Loucy (cell line): ENCODE measurements at regions not wholly inside any gene's neighbourhood (a gene's known extent, or its start where the extent isn't known, plus 50 kb on each side); places are given as distances from the start of the nearest gene placed in this dataset.

Experiments used
- H2AFZ ChIP-seq: fragments of 200-600 bp; sonication (generic); 2 replicates; pipeline ENCODE4 v1.6.0; 2016; ENCODE audit warnings: antibody characterized with exemption, mild to moderate bottlenecking, low read length, moderate library complexity
- H3F3A ChIP-seq: fragments of 200-600 bp; 2 replicates; pipeline ENCODE4 v1.6.0; 2016; ENCODE audit warnings: antibody characterized with exemption, low read depth, mild to moderate bottlenecking
- H3K27me3 ChIP-seq: fragments of 200-600 bp; sonication (generic); 2 replicates; pipeline ENCODE4 v1.6.1; 2014; ENCODE audit warnings: low read length, mild to moderate bottlenecking; ENCODE audit not compliant: insufficient read depth, poor library complexity, severe bottlenecking
- H3K36me3 ChIP-seq: fragments of 200-600 bp; sonication (generic); 2 replicates; pipeline ENCODE4 v1.6.1; 2016; ENCODE audit warnings: low read length; ENCODE audit not compliant: insufficient read depth
- H3K4me1 ChIP-seq: fragments of 200-600 bp; sonication (generic); 2 replicates; pipeline ENCODE4 v1.5.1; 2014; ENCODE audit warnings: low read length, mild to moderate bottlenecking; ENCODE audit not compliant: insufficient read depth, poor library complexity, severe bottlenecking
- H3K4me2 ChIP-seq: fragments of 200-600 bp; sonication (generic); 2 replicates; pipeline ENCODE4 v1.6.0; 2014; ENCODE audit warnings: antibody characterized with exemption, low read length, low read depth, mild to moderate bottlenecking; ENCODE audit not compliant: poor library complexity, severe bottlenecking
- H3K4me3 ChIP-seq: fragments of 200-600 bp; sonication (generic); 2 replicates; pipeline ENCODE4 v1.5.1; 2014; ENCODE audit warnings: low read length, mild to moderate bottlenecking, mixed read lengths; ENCODE audit not compliant: poor library complexity, severe bottlenecking
- H3K79me2 ChIP-seq: fragments of 200-600 bp; sonication (generic); 2 replicates; pipeline ENCODE4 v1.6.1; 2014; ENCODE audit warnings: low read length; ENCODE audit not compliant: insufficient read depth
- H3K9ac ChIP-seq: fragments of 200-600 bp; sonication (generic); 2 replicates; pipeline ENCODE4 v1.6.0; 2014; ENCODE audit warnings: mild to moderate bottlenecking, low read depth, low read length, moderate library complexity; ENCODE audit not compliant: poor library complexity, severe bottlenecking
- H3K9me2 ChIP-seq: fragments of 200-600 bp; sonication (generic); replicated peaks from 2 replicates; pipeline ENCODE4 v1.6.1; 2016; ENCODE audit warnings: low read depth, low read length, mixed read lengths
- H3K9me3 ChIP-seq: fragments of 200-600 bp; sonication (generic); 2 replicates; pipeline ENCODE4 v1.6.1; 2014; ENCODE audit warnings: mild to moderate bottlenecking, antibody characterized with exemption, low read length, low read depth; ENCODE audit not compliant: insufficient read depth
- H4K20me1 ChIP-seq: fragments of 200-600 bp; sonication (generic); 2 replicates; pipeline ENCODE4 v1.6.0; 2014; ENCODE audit warnings: antibody characterized with exemption, low read length, mild to moderate bottlenecking; ENCODE audit not compliant: insufficient read depth, poor library complexity, severe bottlenecking
- CTCF ChIP-seq: fragments of 200-600 bp; sonication (generic); conservative IDR thresholded peaks from 2 replicates; pipeline ENCODE4 v1.5.1; 2014; ENCODE audit warnings: mild to moderate bottlenecking, antibody characterized with exemption, low read length
- EZH2phosphoT487 ChIP-seq: fragments of 200-600 bp; IDR thresholded peaks from 2 replicates; pipeline ENCODE4 v1.6.1; 2018; ENCODE audit warnings: antibody characterized with exemption, mild to moderate bottlenecking, moderate library complexity, borderline replicate concordance

- Histone ChIP-seq H4K20me1 (no peaks in the 10 kb centered on the region), H3K27me3 (no peaks in the 10 kb centered on the region), H3K36me3 (no peaks in the 10 kb centered on the region), H3K9ac (no peak overlapping the region), H3K4me3 (no peak overlapping the region), H3K4me1 (peaks cover 42% of the 10 kb centered on the region), H3K79me2 (no peaks in the 10 kb centered on the region), H3K9me2 (no peaks in the 10 kb centered on the region), H3K4me2 (no peak overlapping the region), H2AFZ (no peak overlapping the region), H3F3A (no peaks in the 10 kb centered on the region), H3K9me3 (no peaks in the 10 kb centered on the region)
- TF ChIP-seq CTCF (no peak), EZH2phosphoT487 (no peak)
Observed at GRCh38 chr9:105117234-105117633, 127.2 kb upstream of the SLC44A1 start.

GRCh38 chr9:105118636-105119035 is 125.8 kb upstream of the SLC44A1 start:
- H3K27me3 ChIP-seq = no peaks in the 10 kb centered on the region
- no peak overlapping the region for H3K9ac ChIP-seq
- H3K4me3 ChIP-seq = no peak overlapping the region
- H3K9me3 ChIP-seq = no peaks in the 10 kb centered on the region
- no peak overlapping the region for H2AFZ ChIP-seq
- H3K4me2 ChIP-seq = no peak overlapping the region
- peaks cover 45% of the 10 kb centered on the region for H3K4me1 ChIP-seq
- H3K36me3 ChIP-seq = no peaks in the 10 kb centered on the region
- H3K9me2 ChIP-seq = no peaks in the 10 kb centered on the region
- H3F3A ChIP-seq = no peaks in the 10 kb centered on the region
- H3K79me2 ChIP-seq = no peaks in the 10 kb centered on the region
- no peak for TF ChIP-seq CTCF
- TF ChIP-seq EZH2phosphoT487 = no peak
- H4K20me1 ChIP-seq = no peaks in the 10 kb centered on the region

DNA sequence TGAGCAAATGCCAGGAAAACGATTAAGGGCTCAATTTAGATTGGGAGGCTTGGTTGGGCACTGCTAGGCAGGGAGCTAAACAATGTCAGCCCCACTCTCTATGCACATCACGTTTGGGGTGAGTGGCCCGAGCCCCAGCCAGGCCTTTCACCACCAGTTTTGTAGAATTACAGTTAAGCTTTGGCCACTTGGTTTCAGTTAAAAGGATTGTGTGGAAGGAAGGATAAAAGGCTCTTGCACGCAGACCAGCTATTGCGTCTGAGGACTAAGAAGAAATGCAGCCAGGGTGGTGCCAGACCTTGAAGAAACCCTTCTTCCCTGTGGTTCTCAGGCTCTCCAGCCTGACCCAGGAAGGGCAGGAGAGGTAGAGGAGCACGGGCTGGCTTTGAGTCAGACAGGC is 125.3 kb upstream of the SLC44A1 start:
- H3F3A ChIP-seq = no peaks in the 10 kb centered on the region
- no peaks in the 10 kb centered on the region for H3K27me3 ChIP-seq
- peaks cover 40% of the 10 kb centered on the region for H3K4me1 ChIP-seq
- TF ChIP-seq CTCF = no peak
- no peak for TF ChIP-seq EZH2phosphoT487
- no peaks in the 10 kb centered on the region for H3K36me3 ChIP-seq
- H3K9me3 ChIP-seq = no peaks in the 10 kb centered on the region
- no peak overlapping the region for H2AFZ ChIP-seq
- H4K20me1 ChIP-seq = no peaks in the 10 kb centered on the region
- no peaks in the 10 kb centered on the region for H3K9me2 ChIP-seq
- no peak overlapping the region for H3K4me2 ChIP-seq
- no peak overlapping the region for H3K9ac ChIP-seq
- no peaks in the 10 kb centered on the region for H3K79me2 ChIP-seq
- no peak overlapping the region for H3K4me3 ChIP-seq
